Pulmonary artery endothelial cell (primary cell): ENCODE measurements at regions not wholly inside any gene's neighbourhood (a gene's known extent, or its start where the extent isn't known, plus 50 kb on each side); places are given as distances from the start of the nearest gene placed in this dataset.

ENCODE experiments used
- DNase-seq: peaks from one replicate; pipeline ENCODE4 v3.0.0-alpha.2; 2011; ENCODE audit warnings: low read depth, low spot score

- no peak for DNase-seq
These were observed 1124.1 kb downstream of the VRK1 start for GRCh38 chr14:97921296-97921695.

GRCh38 chr14:97924922-97925613 is 1127.9 kb downstream of the VRK1 start:
- DNase-seq: no peak

- no peak for DNase-seq
These were observed 1133.0 kb downstream of the VRK1 start for GRCh38 chr14:97930166-97930565.

- no peak for DNase-seq
These were observed 1134.1 kb downstream of the VRK1 start for GRCh38 chr14:97931273-97931672.

- no peak for DNase-seq
These were observed 1145.7 kb downstream of the VRK1 start for GRCh38 chr14:97942921-97943320.

- DNase-seq: no peak
These were observed 1146.4 kb downstream of the VRK1 start for GRCh38 chr14:97943619-97944018.

GRCh38 chr14:97944380-97944779 is 1147.2 kb downstream of the VRK1 start:
- DNase-seq: no peak

- DNase-seq: no peak
These were observed 1148.4 kb downstream of the VRK1 start for GRCh38 chr14:97945631-97946030.

GRCh38 chr14:97946240-97946639 is 1149.1 kb downstream of the VRK1 start:
- DNase-seq: no peak

- no peak for DNase-seq
These were observed 1149.5 kb downstream of the VRK1 start for GRCh38 chr14:97946641-97947040.

GRCh38 chr14:97948841-97949240 is 1151.7 kb downstream of the VRK1 start:
- DNase-seq: no peak

- no peak for DNase-seq
These were observed 1159.6 kb downstream of the VRK1 start for GRCh38 chr14:97956581-97957340.

GRCh38 chr14:97959251-97959650 is 1162.1 kb downstream of the VRK1 start:
- DNase-seq: no peak

GRCh38 chr14:97960436-97960835 is 1163.3 kb downstream of the VRK1 start:
- no peak for DNase-seq

GRCh38 chr14:97970222-97970621 is 1173.0 kb downstream of the VRK1 start:
- DNase-seq: no peak

- DNase-seq: no peak
These were observed 1178.0 kb downstream of the VRK1 start for GRCh38 chr14:97975216-97975615.

GRCh38 chr14:97975962-97976361 is 1178.8 kb downstream of the VRK1 start:
- DNase-seq: no peak

GRCh38 chr14:97976861-97977260 is 1179.7 kb downstream of the VRK1 start:
- DNase-seq: no peak

GRCh38 chr14:97977651-97978261 is 1180.6 kb downstream of the VRK1 start:
- DNase-seq: no peak

GRCh38 chr14:97978341-97978740 is 1181.2 kb downstream of the VRK1 start:
- no peak for DNase-seq

- no peak for DNase-seq
These were observed 1196.4 kb downstream of the VRK1 start for GRCh38 chr14:97993508-97994019.

- no peak for DNase-seq
These were observed 1196.9 kb downstream of the VRK1 start for GRCh38 chr14:97994020-97994531.
